NCI-H748 (cell line): ENCODE measurements at regions not wholly inside any gene's neighbourhood (a gene's known extent, or its start where the extent isn't known, plus 50 kb on each side); places are given as distances from the start of the nearest gene placed in this dataset.
A peak's percentile ranks its signal among the peaks of the same experiment; 100 is the strongest.

Experiments used
- DNase-seq: peaks from one replicate; lab custom pipeline; 2025; ENCODE audit not compliant: unreplicated experiment; lab: John Stamatoyannopoulos, UW

DNA sequence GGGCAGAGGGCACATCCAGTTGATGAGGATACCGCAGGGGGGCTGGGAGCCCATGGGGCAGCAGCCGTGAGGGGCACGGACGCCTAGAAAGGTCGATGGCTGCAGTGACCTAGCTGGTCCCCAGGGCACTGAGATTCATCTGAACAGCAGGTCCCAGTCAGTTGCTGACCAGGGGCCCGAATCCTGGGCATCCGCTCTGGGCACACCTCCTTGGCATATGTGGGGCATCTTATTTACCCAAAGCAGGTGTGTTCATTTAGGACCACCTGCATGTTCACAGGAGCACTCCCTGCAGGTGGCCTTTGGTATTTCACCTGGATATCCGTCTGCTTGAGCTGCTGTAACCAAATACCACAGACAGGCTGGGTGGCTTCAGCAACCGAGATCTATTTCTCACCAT, 72.0 kb upstream of the ODC1 start:
- peak; percentile 28 for DNase-seq

- no peak for DNase-seq
Observed at GRCh38 chr2:10519394-10519740, 71.2 kb upstream of the ODC1 start.

GRCh38 chr2:10518470-10519393, 70.6 kb upstream of the ODC1 start:
- no peak for DNase-seq

DNA sequence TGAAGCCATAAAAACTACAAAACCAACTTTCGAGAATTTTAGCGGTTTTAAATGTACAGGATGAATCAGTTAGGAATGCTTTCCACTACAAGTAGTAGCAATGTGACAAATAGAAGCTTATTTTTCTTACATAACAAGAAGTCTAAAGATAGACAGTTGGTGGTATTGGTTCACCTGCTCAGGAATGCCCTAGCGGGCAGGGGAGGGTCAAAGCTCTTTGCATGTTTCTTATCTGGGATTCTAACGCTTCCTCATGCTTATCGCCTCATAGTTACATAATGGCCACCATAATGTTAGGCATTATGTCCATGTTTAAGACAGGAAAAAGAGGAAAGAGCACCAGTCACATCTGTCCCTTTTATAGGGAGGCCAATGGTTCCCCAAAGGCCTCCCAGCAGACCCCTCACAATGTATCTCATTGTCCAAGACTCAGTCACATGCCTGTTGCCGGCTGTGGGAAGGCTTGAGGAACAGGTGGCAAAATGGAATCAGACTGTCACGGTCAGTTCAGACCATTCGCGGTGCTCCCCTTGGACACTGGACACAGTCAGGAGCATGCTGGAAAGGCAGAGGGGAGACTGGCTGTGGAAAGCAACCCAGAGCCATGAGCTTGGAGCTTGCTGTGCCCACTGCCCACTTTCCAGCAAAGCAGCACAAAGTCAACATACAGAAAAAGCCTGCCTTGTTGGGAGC, 69.4 kb upstream of the ODC1 start:
- no peak for DNase-seq

GRCh38 chr2:10515887-10516286, 67.8 kb upstream of the ODC1 start:
- no peak for DNase-seq

DNA sequence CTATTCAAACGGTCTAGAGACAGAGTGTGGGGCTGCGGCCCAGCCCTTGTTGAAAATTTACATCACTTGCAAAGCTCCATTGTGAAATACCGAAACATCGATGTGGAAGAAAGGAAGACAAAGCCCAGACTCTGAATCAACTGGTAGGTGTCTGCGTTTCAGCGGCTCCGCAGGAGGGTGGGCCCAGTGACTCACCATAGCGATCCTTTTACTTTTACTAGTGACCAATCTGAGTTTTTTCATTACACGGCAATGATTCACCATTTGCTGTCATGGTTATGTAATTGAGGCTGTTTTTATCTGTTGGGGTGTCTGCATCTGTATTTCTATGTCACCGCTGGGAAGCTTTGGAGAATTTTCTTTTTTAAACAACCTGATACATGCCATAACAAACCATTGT, 66.6 kb upstream of the ODC1 start:
- DNase-seq = no peak

GRCh38 chr2:10514273-10514672, 66.1 kb upstream of the ODC1 start:
- DNase-seq = no peak

- DNase-seq = no peak
Observed at GRCh38 chr2:10513201-10513600, 65.1 kb upstream of the ODC1 start.

DNA sequence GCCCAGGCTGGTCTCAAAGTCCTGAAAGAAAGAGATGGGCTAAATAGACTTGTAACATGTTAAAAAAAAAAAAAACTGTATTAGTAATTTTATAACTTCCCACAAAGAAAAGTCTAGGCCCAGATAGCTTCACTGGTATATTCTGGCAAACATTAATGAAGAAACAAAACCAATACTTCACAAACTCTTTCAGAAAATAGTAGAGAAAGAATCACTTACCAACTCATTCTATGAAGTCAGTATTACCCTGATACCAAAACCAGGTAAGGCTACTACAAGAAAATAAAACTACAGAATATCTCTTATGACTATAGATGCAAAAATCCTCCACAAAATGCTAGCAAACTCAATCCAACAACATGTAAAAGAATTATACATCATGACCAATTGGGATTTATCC, 59.9 kb upstream of the ODC1 start:
- no peak for DNase-seq

DNA sequence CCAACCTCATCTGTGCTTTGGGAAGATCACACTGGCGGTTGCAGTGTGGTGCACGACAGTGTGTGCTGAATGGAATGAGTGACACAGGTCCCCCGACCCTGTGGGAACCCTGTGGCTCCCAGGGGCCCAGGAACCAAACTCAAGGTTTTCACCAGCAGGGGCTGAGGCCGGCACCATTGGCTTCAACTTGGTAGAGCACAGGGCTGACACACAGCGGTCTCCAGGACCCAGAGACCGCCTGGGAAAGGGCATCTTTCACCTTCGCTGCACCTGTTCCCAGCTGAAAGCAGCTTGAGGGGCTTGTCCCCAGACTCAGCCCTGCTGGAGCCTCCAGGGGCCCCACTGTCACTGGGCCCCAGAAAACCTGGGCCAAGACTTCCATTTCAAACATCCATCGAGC, 59.0 kb upstream of the ODC1 start:
- DNase-seq = no peak

GRCh38 chr2:10504994-10505820, 57.1 kb upstream of the ODC1 start:
- DNase-seq = no peak

DNA sequence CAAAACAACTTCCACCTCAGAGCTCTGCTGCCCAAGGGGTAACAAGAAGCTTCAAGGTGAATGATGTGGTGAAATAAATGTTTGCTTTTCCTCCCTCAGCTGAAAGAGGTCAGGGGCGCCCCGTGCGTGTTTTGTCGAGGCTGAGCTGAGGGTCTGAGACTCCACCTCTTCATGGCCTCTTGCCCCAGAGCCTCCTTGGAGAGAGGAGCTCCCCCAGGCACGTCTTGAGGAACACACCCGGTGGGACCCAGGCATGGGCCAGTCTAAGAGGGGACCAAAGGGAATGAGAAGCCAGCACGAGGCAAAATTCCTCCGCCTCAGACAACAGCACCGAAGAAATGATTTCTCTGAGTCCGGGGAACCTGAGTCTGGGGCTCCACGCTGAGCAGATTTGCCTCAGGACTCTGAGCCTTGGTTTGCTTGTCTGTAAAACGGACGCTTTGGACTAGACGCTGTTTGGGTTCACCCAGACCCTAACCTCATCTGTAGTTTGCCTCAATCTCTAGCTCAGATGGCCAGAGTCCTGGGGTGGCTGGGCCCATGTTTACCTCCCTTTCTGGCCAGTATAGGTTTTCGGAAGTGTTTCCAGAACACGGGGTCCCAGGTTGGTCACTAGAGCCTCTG, 56.4 kb upstream of the ODC1 start:
- DNase-seq = no peak

GRCh38 chr2:10502803-10503107, 54.6 kb upstream of the ODC1 start:
- no peak for DNase-seq

DNA sequence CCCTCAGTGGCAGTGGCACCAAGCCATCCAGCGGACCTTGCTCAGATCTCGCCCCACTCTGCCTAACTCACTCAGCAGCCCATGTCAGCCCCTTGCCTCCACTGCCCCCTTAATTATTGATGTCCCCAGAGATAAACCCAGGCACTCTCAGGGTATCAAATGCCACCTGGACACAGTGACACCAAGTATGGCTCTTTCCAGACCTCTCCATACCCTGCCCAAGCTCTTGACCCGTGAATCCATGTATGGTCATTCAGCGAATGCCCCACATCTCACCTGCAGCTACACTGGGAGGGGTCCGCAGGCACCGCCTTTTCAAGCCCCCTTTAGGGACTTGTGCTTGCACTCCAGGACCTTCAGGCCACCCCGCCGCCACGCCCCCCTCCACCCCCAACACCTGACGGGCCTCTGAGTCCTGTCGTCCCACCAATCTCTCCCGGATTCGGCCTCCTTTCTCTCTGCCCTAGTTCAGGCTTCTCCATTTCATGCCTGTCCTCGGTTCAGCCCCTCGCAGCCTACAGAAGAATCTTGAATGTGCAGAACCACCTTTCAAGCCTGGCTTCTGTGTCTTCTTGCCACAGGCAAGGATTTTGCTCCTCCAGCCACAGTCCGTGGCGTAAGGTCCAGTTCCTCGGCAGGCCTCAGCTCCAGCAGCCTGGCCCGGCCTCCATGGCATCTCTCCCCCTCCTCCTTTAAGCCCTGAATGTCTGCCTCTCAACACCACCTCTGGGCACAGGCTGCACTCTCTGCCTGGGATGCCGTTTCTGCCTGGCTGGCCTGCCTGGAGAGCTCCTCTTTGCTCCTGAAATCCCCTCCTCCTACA, 54.1 kb upstream of the ODC1 start:
- no peak for DNase-seq

DNA sequence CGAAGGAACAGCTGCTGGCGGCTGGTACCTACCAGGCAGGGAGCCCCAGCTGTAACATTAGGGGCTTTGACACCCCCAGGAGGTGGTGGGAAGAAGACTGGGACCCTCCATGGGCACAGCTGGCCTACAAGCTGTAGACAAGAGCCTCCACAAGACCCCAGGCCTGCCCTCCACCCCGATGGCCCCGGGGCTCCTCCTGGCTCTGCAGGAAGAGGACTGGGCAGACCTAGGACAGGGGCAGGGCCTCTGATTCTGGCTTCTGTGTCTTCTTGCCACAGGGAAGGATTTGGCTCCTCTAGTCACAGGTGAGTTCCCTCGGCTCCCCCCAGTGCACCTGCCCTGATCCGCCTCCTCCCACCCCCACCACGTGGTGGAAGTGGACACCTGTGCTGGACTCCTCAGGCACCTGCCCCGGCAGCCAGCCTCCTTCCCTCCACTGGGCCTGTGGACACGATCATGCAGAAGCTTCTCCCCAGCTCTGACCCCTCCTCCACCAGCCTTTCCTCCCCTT, 53.4 kb upstream of the ODC1 start:
- no peak for DNase-seq

- no peak for DNase-seq
Observed at GRCh38 chr2:10500601-10501361, 52.7 kb upstream of the ODC1 start.

GRCh38 chr2:10499911-10500521, 51.9 kb upstream of the ODC1 start:
- no peak for DNase-seq

GRCh38 chr2:10499275-10499907, 51.3 kb upstream of the ODC1 start:
- no peak for DNase-seq
